ENCODE measurements at regions not wholly inside any gene's neighbourhood (a gene's known extent, or its start where the extent isn't known, plus 50 kb on each side); places are given as distances from the start of the nearest gene placed in this dataset.

- no peak for TF ChIP-seq CHD7 (IDR thresholded peaks at IDR 0.05; ENCODE audit: insufficient replicate concordance, low read length)
Measured at GRCh38 chr15:70516408-70517193, 246.8 kb downstream of the UACA start (continued).

Data from H1 (cell line).